ENCODE measurements at regions not wholly inside any gene's neighbourhood (a gene's known extent, or its start where the extent isn't known, plus 50 kb on each side); places are given as distances from the start of the nearest gene placed in this dataset.
"Not testable (repeated sequence)": the region's sequence is repeated elsewhere in the genome, so short reads cannot be mapped to it uniquely, and the experiment has no call there.

DNA sequence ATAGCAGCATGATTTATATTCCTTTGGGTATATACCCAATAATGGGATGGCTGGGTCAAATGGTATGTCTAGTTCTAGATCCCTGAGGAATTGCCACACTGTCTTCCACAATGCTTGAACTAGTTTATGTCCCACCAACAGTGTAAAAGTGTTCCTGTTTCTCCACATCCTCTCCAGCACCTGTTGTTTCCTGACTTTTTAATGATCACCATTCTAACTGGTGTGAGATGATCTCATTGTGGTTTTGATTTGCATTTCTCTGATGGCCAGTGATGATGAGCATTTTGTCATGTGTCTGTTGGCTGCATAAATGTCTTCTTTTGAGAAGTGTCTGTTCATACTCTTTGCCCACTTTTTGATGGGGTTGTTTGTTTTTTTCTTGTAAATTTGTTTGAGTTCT is 54.0 kb upstream of the GPR89A start:
- not testable (repeated sequence) for H4K20me1 ChIP-seq (ENCODE audit: insufficient read depth, low read length); H3K79me2 ChIP-seq (ENCODE audit: insufficient read depth, low read length); H2AFZ ChIP-seq (ENCODE audit: low read length); H3K4me3 ChIP-seq (ENCODE audit: insufficient read depth, low read length); H3K4me2 ChIP-seq (ENCODE audit: insufficient read depth, low read length); H3K27ac ChIP-seq (ENCODE audit: low read depth, low read length); H3K9me3 ChIP-seq (ENCODE audit: low read depth, low read length); H3K27me3 ChIP-seq (ENCODE audit: insufficient read depth, low read length); DNase-seq (ENCODE audit: insufficient read length, low spot score, missing footprints); H3K4me1 ChIP-seq (ENCODE audit: insufficient read depth, low read length); H3K36me3 ChIP-seq (ENCODE audit: insufficient read depth, low read length)

DNA sequence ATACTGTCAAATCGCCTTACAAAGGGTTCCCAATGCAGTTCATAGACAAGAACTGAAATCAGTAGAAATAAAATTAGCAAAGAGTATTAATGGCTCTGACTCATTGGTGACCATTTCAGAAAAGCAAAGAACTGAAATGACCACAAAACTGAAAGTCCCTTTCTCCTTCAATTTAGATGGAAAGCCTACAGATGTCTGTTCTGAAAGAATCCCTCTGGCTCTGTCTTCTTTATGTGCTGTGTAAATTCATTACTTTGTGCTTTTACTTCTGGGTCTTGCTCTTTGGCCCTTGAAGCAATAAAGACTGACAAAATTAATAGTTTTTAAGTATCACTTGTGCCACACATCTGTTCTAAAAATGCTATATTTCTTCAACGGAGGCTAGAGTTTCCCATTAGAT is 62.7 kb upstream of the GPR89A start:
- Histone ChIP-seq H3K27ac (ENCODE audit: low read depth, low read length) (no peak overlapping the region), H3K79me2 (ENCODE audit: insufficient read depth, low read length) (no peaks in the 10 kb centered on the region), H4K20me1 (ENCODE audit: insufficient read depth, low read length) (no peaks in the 10 kb centered on the region), H3K36me3 (ENCODE audit: insufficient read depth, low read length) (no peaks in the 10 kb centered on the region), H3K4me1 (ENCODE audit: insufficient read depth, low read length) (peaks cover 13% of the 10 kb centered on the region), H2AFZ (ENCODE audit: low read length) (peak overlapping the region; percentile 27), H3K4me2 (ENCODE audit: insufficient read depth, low read length) (peak overlapping the region; percentile 13), H3K27me3 (ENCODE audit: insufficient read depth, low read length) (no peaks in the 10 kb centered on the region), H3K9me3 (ENCODE audit: low read depth, low read length) (no peaks in the 10 kb centered on the region), H3K4me3 (ENCODE audit: insufficient read depth, low read length) (no peak overlapping the region)
- no peak for TF ChIP-seq CTCF (IDR thresholded peaks at IDR 0.05; ENCODE audit: extremely low read depth, low read depth, low read length)
- no peak for DNase-seq (ENCODE audit: insufficient read length, low spot score, missing footprints)

- not testable (repeated sequence) for H3K79me2 ChIP-seq (ENCODE audit: insufficient read depth, low read length); H3K36me3 ChIP-seq (ENCODE audit: insufficient read depth, low read length); H3K27me3 ChIP-seq (ENCODE audit: insufficient read depth, low read length); H3K9me3 ChIP-seq (ENCODE audit: low read depth, low read length); H4K20me1 ChIP-seq (ENCODE audit: insufficient read depth, low read length); DNase-seq (ENCODE audit: insufficient read length, low spot score, missing footprints)
- H3K4me1 ChIP-seq (ENCODE audit: insufficient read depth, low read length) = peaks cover 35% of the 10 kb centered on the region
- H3K4me3 ChIP-seq (ENCODE audit: insufficient read depth, low read length) = peak overlapping the region; percentile 49
- H3K4me2 ChIP-seq (ENCODE audit: insufficient read depth, low read length) = peak overlapping the region; percentile 72
- peak overlapping the region; percentile 11 for H2AFZ ChIP-seq (ENCODE audit: low read length)
- peak overlapping the region; percentile 81 for H3K27ac ChIP-seq (ENCODE audit: low read depth, low read length)
Observed at GRCh38 chr1:145541685-145542084, 66.1 kb upstream of the GPR89A start.

DNA sequence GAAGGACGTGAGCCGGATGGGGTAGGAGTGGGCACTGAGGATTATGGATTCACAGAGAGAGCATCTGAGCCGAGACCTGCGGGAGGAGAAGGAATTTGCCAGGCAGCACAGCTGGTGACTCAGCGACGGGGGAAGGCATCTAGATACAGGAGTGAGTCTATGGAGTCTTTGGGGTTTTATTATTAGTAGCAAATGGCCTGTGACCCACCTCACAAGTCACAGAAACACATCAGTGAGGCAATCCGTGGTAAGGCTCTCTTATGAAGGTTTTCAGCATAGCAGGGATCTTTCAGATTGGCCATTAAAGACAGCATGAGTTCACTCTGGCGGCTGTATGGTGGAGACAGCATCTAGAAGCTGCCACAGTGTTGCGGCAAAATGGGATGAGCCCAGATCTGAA is 66.5 kb upstream of the GPR89A start:
- peak overlapping the region; percentile 72 for H3K4me2 ChIP-seq (ENCODE audit: insufficient read depth, low read length)
- H2AFZ ChIP-seq (ENCODE audit: low read length) = peak overlapping the region; percentile 11
- DNase-seq (ENCODE audit: insufficient read length, low spot score, missing footprints); H3K27me3 ChIP-seq (ENCODE audit: insufficient read depth, low read length); H3K79me2 ChIP-seq (ENCODE audit: insufficient read depth, low read length); H3K36me3 ChIP-seq (ENCODE audit: insufficient read depth, low read length); H4K20me1 ChIP-seq (ENCODE audit: insufficient read depth, low read length); H3K9me3 ChIP-seq (ENCODE audit: low read depth, low read length): not testable (repeated sequence)
- H3K4me3 ChIP-seq (ENCODE audit: insufficient read depth, low read length) = peak overlapping the region; percentile 49
- peak overlapping the region; percentile 81 for H3K27ac ChIP-seq (ENCODE audit: low read depth, low read length)
- H3K4me1 ChIP-seq (ENCODE audit: insufficient read depth, low read length) = peaks cover 39% of the 10 kb centered on the region

GRCh38 chr1:145538118-145538882 is 69.5 kb upstream of the GPR89A start:
- H3K9me3 ChIP-seq (ENCODE audit: low read depth, low read length); DNase-seq (ENCODE audit: insufficient read length, low spot score, missing footprints); H3K36me3 ChIP-seq (ENCODE audit: insufficient read depth, low read length); H3K4me2 ChIP-seq (ENCODE audit: insufficient read depth, low read length); H2AFZ ChIP-seq (ENCODE audit: low read length); H3K79me2 ChIP-seq (ENCODE audit: insufficient read depth, low read length); H3K27me3 ChIP-seq (ENCODE audit: insufficient read depth, low read length); H4K20me1 ChIP-seq (ENCODE audit: insufficient read depth, low read length); H3K4me3 ChIP-seq (ENCODE audit: insufficient read depth, low read length): not testable (repeated sequence)
- Histone ChIP-seq H3K4me1 (ENCODE audit: insufficient read depth, low read length) (peaks cover 45% of the 10 kb centered on the region), H3K27ac (ENCODE audit: low read depth, low read length) (peak overlapping the region; percentile 69)

DNA sequence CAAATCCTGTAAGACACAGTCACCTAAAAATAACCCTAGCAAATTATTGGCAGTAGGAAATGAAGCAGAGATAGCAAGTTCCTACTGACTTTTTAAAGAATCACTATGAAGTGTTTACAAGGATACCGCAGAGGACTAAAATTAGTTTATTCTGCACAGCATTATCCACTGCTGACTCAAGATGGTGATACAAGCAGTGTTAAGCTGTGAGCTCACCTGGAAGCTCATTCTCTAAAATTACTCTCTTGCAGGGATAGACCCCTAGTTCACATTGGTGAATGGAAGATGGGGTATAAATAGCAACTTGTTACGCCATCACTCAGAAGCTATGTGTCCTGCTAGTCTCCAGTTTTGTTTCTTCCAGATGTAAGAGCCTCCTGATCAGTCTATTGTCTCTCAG is 70.8 kb upstream of the GPR89A start:
- not testable (repeated sequence) for H3K4me2 ChIP-seq (ENCODE audit: insufficient read depth, low read length); H3K79me2 ChIP-seq (ENCODE audit: insufficient read depth, low read length); H3K4me3 ChIP-seq (ENCODE audit: insufficient read depth, low read length); H2AFZ ChIP-seq (ENCODE audit: low read length); H3K9me3 ChIP-seq (ENCODE audit: low read depth, low read length); DNase-seq (ENCODE audit: insufficient read length, low spot score, missing footprints); H4K20me1 ChIP-seq (ENCODE audit: insufficient read depth, low read length); H3K27me3 ChIP-seq (ENCODE audit: insufficient read depth, low read length); H3K36me3 ChIP-seq (ENCODE audit: insufficient read depth, low read length)
- H3K27ac ChIP-seq (ENCODE audit: low read depth, low read length) = peak overlapping the region; percentile 45
- peaks cover 41% of the 10 kb centered on the region for H3K4me1 ChIP-seq (ENCODE audit: insufficient read depth, low read length)

- not testable (repeated sequence) for DNase-seq (ENCODE audit: insufficient read length, low spot score, missing footprints); H3K27ac ChIP-seq (ENCODE audit: low read depth, low read length); H3K36me3 ChIP-seq (ENCODE audit: insufficient read depth, low read length); H3K4me3 ChIP-seq (ENCODE audit: insufficient read depth, low read length); H3K9me3 ChIP-seq (ENCODE audit: low read depth, low read length); H3K79me2 ChIP-seq (ENCODE audit: insufficient read depth, low read length); H3K4me2 ChIP-seq (ENCODE audit: insufficient read depth, low read length); H4K20me1 ChIP-seq (ENCODE audit: insufficient read depth, low read length); H3K27me3 ChIP-seq (ENCODE audit: insufficient read depth, low read length)
- peak overlapping the region; percentile 59 for H2AFZ ChIP-seq (ENCODE audit: low read length)
- peaks cover 33% of the 10 kb centered on the region for H3K4me1 ChIP-seq (ENCODE audit: insufficient read depth, low read length)
Observed at GRCh38 chr1:145535461-145535860, 72.3 kb upstream of the GPR89A start.

- H2AFZ ChIP-seq (ENCODE audit: low read length); H3K9me3 ChIP-seq (ENCODE audit: low read depth, low read length); H3K27me3 ChIP-seq (ENCODE audit: insufficient read depth, low read length); H3K4me1 ChIP-seq (ENCODE audit: insufficient read depth, low read length); H3K4me2 ChIP-seq (ENCODE audit: insufficient read depth, low read length); H3K4me3 ChIP-seq (ENCODE audit: insufficient read depth, low read length); H3K27ac ChIP-seq (ENCODE audit: low read depth, low read length); DNase-seq (ENCODE audit: insufficient read length, low spot score, missing footprints); H3K36me3 ChIP-seq (ENCODE audit: insufficient read depth, low read length); H4K20me1 ChIP-seq (ENCODE audit: insufficient read depth, low read length); H3K79me2 ChIP-seq (ENCODE audit: insufficient read depth, low read length): not testable (repeated sequence)
Observed at GRCh38 chr1:145528068-145528564, 79.7 kb upstream of the GPR89A start.

Data from osteoblast (primary cell).